ENCODE measurements at regions not wholly inside any gene's neighbourhood (a gene's known extent, or its start where the extent isn't known, plus 50 kb on each side); places are given as distances from the start of the nearest gene placed in this dataset.
A peak's percentile ranks its signal among the peaks of the same experiment; 100 is the strongest.

DNA sequence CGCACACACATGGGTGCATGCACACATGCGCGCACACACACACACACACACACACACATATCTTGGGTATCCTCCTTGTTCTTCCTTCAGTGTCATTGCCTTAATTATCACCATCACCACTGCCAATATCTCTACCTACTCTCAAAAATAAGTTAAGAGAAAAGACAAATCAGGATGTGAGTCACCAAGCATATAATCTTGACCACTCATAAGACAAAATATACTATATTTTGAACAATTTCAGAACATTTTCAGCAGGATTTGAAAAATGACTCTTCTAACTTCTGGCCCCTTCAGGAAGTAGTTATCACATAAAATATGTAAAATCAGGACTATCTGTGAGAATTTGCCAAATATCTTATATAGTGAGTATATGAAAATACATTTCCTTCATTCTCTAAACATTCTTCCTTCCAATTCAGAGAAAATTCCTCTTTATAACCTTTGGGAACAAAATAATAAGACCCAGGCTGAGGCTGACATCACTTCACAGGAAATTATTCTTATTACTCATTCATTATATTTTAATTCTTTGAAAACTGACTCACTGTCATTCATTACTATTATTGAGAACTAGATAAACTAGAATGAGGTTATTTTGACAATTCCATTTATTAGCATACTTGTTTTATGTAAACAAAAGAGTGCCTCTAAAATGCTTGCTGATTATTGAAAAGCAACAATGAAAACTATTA lies 772.0 kb upstream of the ACO1 start:
- peak; percentile 29 for DNase-seq (ENCODE audit: low read depth)

DNA sequence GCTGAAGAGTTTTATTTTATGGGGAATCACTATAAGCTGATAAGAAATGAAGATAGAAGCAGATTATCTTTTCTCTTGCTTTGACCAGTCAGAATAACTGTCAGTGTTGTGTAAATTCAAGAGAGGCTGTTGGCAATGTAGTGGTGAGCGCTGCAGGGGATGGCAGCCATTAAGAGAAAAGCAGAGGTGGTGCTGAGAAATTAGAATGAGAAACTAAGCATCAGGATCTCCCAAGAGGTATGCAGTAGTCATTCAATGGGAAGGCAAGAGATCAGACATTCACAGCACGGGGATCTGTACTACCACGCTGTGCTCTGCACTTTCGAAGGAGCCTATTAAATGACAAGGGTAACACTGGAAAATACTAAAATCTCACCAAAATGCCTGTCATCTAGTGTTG lies 768.5 kb upstream of the ACO1 start:
- DNase-seq (ENCODE audit: low read depth) = no peak

DNA sequence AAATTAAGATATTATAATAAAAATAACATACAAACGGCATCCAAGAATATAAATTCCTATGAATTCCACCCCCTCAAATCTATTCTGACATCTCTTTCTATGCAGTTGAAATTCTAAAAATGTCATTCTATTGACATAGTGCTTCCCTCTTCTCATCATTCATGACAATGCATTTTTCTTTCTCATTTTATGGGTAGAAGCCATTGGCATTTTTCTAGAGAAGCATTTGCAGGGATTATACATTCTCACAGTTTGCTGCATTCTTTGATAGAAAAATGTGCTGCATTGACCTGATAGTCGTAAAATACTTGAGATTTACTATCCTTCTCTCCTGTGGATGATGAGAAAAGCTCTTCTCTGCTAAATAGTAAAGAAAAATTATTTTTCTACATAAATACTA lies 760.9 kb upstream of the ACO1 start:
- DNase-seq (ENCODE audit: low read depth) = no peak

DNA sequence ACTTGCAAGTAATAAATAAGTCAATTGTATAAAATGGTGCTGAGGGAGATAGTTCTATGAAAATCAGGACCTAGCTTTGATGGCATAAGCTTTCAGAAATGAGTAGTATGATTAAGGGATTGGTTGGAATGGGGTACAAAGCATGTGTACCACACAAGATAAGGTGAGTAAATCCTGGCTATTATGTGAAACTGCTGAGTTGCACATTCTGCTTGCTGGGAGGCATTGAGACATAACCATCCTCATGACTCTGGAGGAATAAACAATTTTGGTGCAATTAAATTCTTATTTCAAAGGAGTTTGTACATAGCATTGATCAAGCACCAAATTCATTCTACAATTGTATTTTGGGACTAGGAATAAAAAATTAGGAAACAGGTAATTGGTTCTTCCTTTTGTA lies 755.2 kb upstream of the ACO1 start:
- no peak for DNase-seq (ENCODE audit: low read depth)

DNA sequence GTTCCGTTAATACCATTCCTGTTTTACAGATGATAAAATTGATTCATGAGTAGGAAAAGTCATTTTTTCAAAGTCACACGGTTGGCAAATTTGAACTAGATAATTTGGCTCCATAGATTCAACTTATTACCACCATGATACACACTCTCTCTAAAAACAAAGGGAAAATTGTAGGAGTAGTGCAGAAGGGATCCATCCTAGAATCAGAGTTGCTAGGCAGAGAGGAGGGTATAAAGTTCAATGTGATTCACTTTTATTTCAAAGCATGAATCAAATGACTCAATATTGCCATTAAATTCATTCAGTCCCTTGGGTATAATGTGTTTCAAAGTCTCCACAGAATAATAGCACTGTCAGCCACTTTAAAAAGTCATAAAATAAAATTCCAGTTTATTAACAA lies 747.2 kb upstream of the ACO1 start:
- DNase-seq (ENCODE audit: low read depth) = no peak

DNA sequence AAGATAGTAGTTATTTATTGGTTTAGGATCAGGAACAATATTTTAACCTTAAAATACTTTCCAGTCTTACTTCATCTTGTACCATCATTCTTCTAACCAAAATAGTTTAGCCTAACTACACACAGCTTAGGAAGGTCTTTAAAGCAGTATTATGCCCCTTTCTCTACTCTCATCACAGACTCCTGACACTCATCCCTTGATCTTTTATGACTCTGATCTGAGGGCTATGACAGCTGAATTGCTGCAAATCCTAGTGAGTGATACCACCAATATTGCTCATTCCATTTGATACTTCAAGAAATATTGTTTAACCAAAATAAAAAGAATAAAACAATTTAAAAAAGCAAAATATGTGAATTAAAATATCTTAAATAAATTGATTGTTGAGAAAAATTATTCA lies 746.6 kb upstream of the ACO1 start:
- DNase-seq (ENCODE audit: low read depth) = no peak

DNA sequence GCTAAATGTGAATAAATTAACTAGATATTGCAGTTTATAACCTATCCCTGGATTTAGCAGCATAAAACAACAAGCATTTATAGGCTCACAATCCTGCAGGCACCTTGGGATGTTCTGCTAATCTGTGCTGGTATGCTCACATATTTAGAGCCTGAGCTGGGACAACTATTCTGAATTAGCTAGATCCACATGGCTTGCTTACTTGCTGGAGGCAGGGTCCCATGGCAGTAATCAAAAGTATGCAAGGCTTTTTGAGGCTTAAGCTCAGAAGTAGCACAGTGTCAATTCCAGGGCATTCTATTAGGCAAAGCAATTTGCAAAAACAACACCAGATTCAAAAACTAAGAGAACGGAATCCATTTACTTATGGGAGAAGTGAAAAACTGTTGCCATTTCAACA lies 745.0 kb upstream of the ACO1 start:
- DNase-seq (ENCODE audit: low read depth) = no peak

DNA sequence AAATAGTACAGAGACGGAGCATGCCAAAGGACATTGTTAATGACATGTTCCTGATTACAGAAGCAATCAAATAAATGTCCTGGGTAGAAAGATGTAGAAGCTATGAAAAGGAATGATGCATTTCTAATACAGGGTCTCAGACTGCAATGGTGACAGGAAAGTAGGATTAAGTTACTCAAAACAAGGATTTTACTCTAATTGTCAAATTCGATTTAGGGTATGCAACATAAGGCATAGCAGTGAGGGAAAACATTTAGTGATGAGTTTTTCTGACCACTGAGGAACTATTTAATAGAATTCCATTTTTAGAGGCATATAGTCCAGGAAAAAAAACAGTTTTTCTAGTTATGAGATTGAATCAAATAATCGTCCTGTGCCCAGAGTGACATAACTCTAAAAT lies 715.1 kb upstream of the ACO1 start:
- no peak for DNase-seq (ENCODE audit: low read depth)

DNA sequence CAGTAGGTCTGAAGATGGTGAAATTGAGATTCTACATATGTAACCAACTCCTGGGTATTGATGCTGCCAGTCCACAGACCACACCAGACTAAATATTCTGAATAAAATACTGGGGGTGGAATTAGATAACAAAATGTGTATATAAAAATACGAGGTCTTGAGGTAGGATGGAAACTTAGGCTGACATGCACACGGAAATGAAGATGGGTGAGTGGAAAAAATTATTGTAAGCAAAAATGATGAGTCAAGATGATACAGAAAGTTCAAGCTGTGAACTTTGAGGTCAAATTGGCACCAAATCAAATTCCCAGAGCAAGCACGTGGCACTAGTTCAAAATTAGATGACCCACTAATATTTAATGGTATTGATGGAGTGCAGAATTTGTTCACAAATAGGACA lies 713.4 kb upstream of the ACO1 start:
- DNase-seq (ENCODE audit: low read depth) = peak; percentile 14

DNA sequence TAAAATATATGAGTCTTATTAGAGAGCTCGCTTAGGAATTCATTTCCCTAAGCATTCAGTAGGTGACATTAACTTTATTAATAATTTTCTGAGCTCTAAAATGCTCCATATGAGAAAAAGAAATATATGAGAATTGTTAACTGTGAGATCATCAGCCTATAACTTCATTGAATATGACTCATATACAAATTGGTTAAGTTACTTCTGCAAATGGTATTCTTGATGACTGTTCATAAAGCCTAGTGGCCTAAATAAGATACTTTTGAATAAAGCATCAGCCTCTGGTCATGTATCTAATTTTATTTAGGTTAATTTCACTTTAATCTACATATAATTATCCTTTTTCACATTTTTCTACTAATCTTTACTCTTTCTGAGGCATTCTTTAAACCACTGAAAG lies 710.2 kb upstream of the ACO1 start:
- DNase-seq (ENCODE audit: low read depth) = peak; percentile 6

DNA sequence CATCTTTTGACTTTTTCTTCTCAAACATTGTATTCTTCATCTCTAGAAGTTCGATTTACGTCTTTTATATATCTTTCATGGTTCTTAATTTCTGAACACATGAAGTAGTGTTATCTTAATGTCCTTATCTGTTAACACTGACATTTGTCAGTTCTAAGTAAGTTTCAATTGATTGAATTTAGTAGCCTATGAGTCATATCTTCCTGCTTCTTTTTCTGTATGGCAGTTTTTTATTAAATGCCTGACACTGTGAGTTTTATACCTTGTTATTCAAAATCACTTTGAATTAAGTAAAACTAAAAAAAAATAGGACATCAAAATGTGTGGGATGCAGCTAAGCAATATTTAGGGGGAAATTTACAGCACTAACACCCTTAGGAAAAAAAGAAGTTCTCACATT lies 707.0 kb upstream of the ACO1 start:
- DNase-seq (ENCODE audit: low read depth) = no peak

DNA sequence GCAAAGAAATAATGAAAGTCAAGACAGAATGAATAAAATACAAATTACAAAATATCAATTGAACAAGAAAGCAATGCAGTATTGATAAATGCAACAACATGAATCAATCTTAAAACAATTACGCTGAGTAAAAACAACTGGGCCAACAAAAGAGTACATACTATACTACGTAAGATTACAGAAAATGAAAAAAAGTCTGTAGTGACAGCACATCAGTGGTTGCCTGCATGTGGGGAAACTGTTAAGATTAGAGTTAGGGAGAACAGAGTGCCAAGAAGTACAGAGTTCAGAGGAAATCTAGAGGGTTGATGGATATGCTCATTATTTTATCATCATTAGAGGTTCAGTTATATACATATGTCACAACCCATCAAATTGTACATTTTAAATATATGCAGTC lies 706.6 kb upstream of the ACO1 start:
- no peak for DNase-seq (ENCODE audit: low read depth)

DNA sequence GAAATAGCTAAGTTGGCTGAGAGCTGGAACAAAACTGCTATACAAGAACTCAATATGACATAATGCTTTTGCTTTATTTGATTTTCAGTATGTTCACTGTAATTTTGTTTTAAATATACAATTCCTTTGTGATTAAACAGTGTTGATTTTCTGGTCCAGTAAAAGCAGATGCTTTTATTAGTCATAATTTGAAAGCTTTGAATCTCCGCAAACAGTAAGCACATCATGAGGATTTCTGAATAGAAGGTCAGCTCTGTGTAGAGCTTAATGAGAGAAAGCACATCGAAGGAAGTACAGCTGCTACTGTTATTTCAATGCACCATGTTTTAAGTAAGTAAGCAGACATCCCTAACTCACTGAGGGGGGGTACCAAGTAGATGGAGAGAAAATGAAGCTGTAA lies 701.3 kb upstream of the ACO1 start:
- DNase-seq (ENCODE audit: low read depth) = no peak

DNA sequence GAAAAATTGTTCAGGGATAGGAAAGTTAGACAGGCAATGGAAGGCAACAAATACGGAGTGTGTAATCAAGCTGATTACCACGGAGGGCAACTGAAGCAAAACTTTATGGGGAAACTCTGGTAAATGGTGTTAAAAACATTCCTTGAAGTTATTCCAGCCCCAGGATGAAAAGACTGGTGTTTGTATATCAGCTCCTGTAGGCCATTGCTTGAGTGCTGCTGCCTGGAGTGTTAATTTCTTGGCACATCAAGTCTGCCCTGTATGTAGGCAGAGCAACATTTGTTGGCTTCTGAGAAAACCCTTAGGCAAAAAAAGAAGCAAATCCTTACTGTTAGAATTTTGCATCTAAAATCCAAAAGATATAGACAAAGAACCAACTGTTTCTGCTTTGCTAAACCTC lies 686.5 kb upstream of the ACO1 start:
- DNase-seq (ENCODE audit: low read depth) = no peak

DNA sequence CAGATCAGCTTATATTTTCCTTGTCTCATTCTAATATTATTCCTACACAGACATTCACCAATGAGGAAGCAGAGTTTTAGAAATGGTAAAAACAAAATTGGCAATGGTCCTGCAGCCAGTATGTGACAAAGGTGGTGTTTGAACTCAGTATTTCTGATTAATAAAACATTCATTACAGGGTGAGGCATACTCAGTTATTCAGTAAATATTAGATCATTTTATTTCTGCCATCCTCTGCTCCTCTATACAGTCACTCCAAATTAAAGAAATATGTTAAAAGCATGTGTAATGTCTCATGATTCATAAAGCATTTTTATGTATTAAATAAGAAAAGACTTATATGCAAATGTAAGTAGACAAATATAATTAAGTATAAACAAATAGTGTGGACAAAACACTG lies 684.6 kb upstream of the ACO1 start:
- no peak for DNase-seq (ENCODE audit: low read depth)

DNA sequence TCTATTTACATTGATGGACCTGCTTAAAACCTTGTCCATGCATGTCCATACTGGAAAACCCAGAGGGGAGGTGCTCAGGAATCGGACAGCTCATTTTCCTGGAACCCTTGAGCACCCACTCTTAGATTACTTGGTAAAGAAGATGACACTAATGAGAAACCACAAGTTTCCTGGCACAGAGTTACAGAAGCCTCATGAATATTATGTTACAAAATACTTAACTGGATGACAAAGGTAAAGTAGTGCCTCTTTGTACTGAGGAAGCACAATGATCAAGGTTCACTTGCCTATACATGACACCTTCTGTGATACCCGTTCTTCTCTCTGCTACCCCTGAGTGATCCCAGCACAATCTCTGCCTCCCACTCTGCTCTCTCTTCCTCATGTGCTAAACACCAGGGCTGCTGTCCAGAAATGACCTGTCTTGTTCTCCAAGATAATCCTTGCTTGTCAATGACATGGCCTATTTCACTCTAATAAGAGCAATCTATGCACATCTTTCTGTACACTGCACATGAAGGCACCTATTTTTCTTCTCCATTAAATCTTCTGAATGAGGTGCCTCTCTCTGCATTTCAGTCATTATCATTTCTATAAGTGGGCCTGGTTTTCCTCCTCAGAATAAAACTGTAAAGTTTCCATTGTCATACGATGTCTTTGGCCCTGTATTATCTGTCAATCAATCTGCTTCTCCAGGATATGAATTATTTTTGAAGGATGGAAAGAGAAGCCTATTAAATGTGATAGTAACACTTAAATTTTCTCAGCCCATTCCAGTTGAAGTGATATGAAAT lies 684.0 kb upstream of the ACO1 start:
- DNase-seq (ENCODE audit: low read depth) = peak; percentile 3

DNA sequence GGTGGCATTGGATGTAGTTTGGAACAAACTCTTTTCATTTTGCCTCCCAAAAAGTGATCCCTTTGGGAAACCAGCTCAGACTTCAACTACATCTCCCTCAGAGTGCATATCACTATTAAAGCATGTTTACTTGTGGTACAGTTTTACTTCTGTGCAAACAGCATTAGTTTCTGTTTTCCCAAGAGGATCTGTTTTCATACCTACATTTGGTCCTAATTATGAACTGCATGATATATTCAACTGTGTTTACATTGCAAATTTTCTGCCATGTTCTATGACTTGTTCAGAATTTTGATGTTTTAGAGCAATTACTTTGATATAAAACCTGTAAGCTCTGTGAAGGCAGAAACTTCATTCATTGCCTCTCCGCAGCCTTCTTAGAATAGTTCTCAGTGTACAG lies 681.5 kb upstream of the ACO1 start:
- DNase-seq (ENCODE audit: low read depth) = no peak

DNA sequence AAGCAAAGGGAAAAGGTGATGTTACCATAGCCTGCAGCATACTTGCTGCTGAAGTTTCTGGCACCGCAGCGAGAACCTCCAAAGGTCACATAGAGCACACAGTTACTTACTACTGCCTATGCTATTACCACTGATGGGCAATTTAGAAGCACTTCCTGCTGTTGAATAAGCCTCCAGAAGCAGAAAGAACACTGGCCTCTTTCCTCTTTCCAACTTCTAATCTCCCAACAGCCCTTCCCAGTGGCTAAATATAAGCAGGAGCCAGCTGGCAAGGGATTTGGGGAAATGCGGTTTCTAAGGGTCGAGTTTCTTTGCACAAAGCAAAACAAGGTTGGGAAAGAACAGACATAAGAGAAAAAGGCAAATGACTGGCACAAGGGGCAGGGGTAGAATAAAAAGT lies 669.2 kb upstream of the ACO1 start:
- DNase-seq (ENCODE audit: low read depth) = peak; percentile 4

DNA sequence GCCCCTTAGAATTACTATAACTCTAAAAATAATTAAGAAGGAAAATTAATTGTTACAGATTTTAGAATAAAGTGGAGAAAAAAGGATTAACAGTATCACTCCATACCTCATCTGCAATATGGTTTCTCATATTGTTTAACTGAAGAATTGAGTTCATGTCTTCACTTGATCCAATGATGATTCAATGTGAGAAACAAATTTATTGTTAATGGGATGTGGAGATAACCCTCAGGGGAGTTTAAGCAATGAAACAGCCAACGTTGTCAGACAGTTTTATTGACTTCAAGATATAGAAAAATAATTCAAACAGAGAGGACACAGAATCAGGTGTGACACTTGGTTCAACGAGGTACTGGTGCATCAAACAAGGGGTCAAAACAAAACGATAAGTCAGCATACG lies 665.2 kb upstream of the ACO1 start:
- no peak for DNase-seq (ENCODE audit: low read depth)

DNA sequence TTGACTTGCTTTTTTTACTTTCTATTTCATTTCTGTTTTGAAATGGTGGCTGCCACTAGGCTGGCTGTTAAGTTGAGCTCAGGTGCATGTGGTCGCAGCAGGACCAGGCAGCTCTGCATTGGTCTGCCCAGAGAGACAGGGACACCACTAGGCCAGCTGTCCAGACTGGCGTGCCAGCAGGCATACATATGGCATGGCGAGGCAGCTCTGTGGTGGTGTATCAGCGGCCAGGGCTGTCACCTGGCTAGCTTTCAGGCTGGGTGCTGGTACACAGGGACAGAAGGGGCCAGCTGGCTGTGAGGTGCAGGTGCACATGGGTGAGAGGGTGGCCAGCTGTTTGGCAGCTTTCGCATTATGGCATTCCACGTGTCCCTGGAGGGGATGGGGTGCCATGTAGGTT lies 654.0 kb upstream of the ACO1 start:
- no peak for DNase-seq (ENCODE audit: low read depth)

DNA sequence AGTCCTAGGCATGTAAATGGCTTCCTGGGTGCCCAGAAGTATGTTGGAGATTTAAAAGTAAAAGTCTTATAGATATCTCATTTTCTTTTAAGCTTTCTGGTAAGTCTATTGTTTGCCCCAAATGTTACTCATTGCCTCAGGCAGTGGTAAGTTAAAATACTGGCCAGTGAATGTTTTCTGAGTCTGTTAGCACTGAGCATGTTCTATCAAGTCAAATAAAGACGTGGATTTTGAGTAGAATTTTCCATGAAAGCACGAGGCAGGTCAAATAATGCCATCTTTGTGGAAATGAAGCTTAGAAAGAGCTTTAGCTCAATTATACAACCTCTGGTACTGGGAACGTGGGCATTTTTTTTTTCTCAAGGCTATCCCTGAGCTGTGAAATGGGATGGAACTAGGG lies 651.3 kb upstream of the ACO1 start:
- DNase-seq (ENCODE audit: low read depth) = no peak

DNA sequence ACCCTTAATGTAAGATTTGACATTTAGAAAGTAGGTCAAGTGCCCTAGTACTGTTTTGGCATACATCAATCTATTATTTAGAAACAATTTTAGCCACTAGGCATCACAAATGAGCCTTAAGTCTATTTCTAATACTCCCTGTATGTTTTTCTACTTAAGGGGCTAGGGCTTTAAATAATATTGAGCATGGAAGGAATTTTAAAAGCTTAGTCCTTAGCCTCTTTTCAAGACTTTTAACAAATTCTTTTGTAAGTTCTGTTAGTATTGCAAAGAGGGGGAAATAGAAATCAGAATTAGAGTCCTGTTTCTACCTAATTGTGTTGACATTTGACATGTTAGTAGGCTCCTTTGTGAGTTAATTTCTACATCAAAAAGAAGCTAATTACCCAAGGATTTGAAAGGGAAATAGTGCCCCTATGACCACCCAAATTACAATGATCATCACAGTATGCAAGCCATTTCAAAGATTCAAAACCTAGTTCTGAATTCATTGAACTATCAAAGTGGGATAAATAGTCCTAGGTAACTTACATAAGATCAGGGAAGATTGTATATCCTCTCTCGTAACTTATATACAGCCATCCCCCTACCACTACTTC lies 647.8 kb upstream of the ACO1 start:
- DNase-seq (ENCODE audit: low read depth) = no peak

DNA sequence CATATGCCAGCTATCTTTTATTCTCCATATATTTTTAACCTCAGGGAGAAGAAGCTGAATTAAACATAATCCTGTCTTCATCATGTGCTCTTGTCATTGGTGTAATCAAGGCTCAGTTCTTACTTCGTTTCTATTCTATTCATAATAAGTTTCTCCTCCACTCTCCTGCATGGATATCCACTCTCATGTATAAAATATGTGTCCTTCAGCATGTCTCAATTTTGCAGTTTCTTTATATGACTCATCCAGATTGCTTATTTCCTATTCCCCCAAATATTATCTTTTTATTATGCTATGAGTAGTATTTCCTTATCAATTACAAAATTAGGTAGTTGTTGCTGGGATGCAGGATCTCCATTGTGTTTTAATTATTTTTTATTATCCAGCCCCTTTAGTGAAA lies 643.7 kb upstream of the ACO1 start:
- DNase-seq (ENCODE audit: low read depth) = no peak
